Ishikawa (cell line): ENCODE measurements at regions not wholly inside any gene's neighbourhood (a gene's known extent, or its start where the extent isn't known, plus 50 kb on each side); places are given as distances from the start of the nearest gene placed in this dataset.

Source experiments
- EP300 ChIP-seq: IDR thresholded peaks from 2 replicates; pipeline ENCODE4 v1.6.1; 2012; ENCODE audit warnings: borderline replicate concordance
- MAX ChIP-seq: IDR thresholded peaks from 2 replicates; pipeline ENCODE4 v1.6.1; 2012
- YY1 ChIP-seq: IDR thresholded peaks from 2 replicates; pipeline ENCODE4 v1.6.1; 2012; ENCODE audit warnings: low read depth

- TF ChIP-seq EP300 (no peak), YY1 (no peak), MAX (no peak)
These were observed 272.0 kb downstream of the ADGB start for GRCh38 chr6:146870760-146871159.
